ENCODE measurements at regions not wholly inside any gene's neighbourhood (a gene's known extent, or its start where the extent isn't known, plus 50 kb on each side); places are given as distances from the start of the nearest gene placed in this dataset.

- in situ Hi-C loops (cut with MboI; ENCODE audit: low sequenced_read_pairs), result no loop called here
These were observed 744.8 kb upstream of the ID2 start for GRCh38 chr2:7937082-7937481.

GRCh38 chr2:7940723-7941122, 741.1 kb upstream of the ID2 start:
- in situ Hi-C loops (cut with MboI; ENCODE audit: low sequenced_read_pairs), result no loop called here

- in situ Hi-C loops (cut with MboI; ENCODE audit: low sequenced_read_pairs), result no loop called here
These were observed 738.4 kb upstream of the ID2 start for GRCh38 chr2:7943446-7943845.

- in situ Hi-C loops (cut with MboI; ENCODE audit: low sequenced_read_pairs), result no loop called here
These were observed 736.8 kb upstream of the ID2 start for GRCh38 chr2:7945026-7945425.

- in situ Hi-C loops (cut with MboI; ENCODE audit: low sequenced_read_pairs), result no loop called here
These were observed 731.7 kb upstream of the ID2 start for GRCh38 chr2:7950035-7950612.

GRCh38 chr2:7951001-7951400, 730.9 kb upstream of the ID2 start:
- in situ Hi-C loops (cut with MboI; ENCODE audit: low sequenced_read_pairs), result no loop called here

- in situ Hi-C loops (cut with MboI; ENCODE audit: low sequenced_read_pairs), result no loop called here
These were observed 730.4 kb upstream of the ID2 start for GRCh38 chr2:7951490-7951889.

- in situ Hi-C loops (cut with MboI; ENCODE audit: low sequenced_read_pairs), result no loop called here
These were observed 729.7 kb upstream of the ID2 start for GRCh38 chr2:7952046-7952745.

- in situ Hi-C loops (cut with MboI; ENCODE audit: low sequenced_read_pairs), result no loop called here
These were observed 728.7 kb upstream of the ID2 start for GRCh38 chr2:7953195-7953594.

GRCh38 chr2:7954234-7954633, 727.6 kb upstream of the ID2 start:
- in situ Hi-C loops (cut with MboI; ENCODE audit: low sequenced_read_pairs), result no loop called here

- in situ Hi-C loops (cut with MboI; ENCODE audit: low sequenced_read_pairs), result no loop called here
These were observed 725.6 kb upstream of the ID2 start for GRCh38 chr2:7956126-7956689.

- in situ Hi-C loops (cut with MboI; ENCODE audit: low sequenced_read_pairs), result no loop called here
These were observed 720.3 kb upstream of the ID2 start for GRCh38 chr2:7961550-7961949.

GRCh38 chr2:7962161-7962560, 719.7 kb upstream of the ID2 start:
- in situ Hi-C loops (cut with MboI; ENCODE audit: low sequenced_read_pairs), result no loop called here

- in situ Hi-C loops (cut with MboI; ENCODE audit: low sequenced_read_pairs), result no loop called here
These were observed 718.1 kb upstream of the ID2 start for GRCh38 chr2:7963787-7964186.

- in situ Hi-C loops (cut with MboI; ENCODE audit: low sequenced_read_pairs), result no loop called here
These were observed 715.8 kb upstream of the ID2 start for GRCh38 chr2:7966032-7966431.

- in situ Hi-C loops (cut with MboI; ENCODE audit: low sequenced_read_pairs), result no loop called here
These were observed 714.0 kb upstream of the ID2 start for GRCh38 chr2:7967707-7968405.

- in situ Hi-C loops (cut with MboI; ENCODE audit: low sequenced_read_pairs), result no loop called here
These were observed 711.9 kb upstream of the ID2 start for GRCh38 chr2:7969756-7970515.

GRCh38 chr2:7971248-7971647, 710.6 kb upstream of the ID2 start:
- in situ Hi-C loops (cut with MboI; ENCODE audit: low sequenced_read_pairs), result no loop called here

GRCh38 chr2:7971841-7972240, 710.0 kb upstream of the ID2 start:
- in situ Hi-C loops (cut with MboI; ENCODE audit: low sequenced_read_pairs), result no loop called here

- in situ Hi-C loops (cut with MboI; ENCODE audit: low sequenced_read_pairs), result no loop called here
These were observed 709.2 kb upstream of the ID2 start for GRCh38 chr2:7972670-7973069.

GRCh38 chr2:7973801-7974480, 707.9 kb upstream of the ID2 start:
- in situ Hi-C loops (cut with MboI; ENCODE audit: low sequenced_read_pairs), result no loop called here

Measured in HL-60/S4 treated with phorbol 12-myristate 13-acetate at 8.2 ng/mL for 4 days and 3 days (cell line).